ENCODE measurements at regions not wholly inside any gene's neighbourhood (a gene's known extent, or its start where the extent isn't known, plus 50 kb on each side); places are given as distances from the start of the nearest gene placed in this dataset.
"Not testable (repeated sequence)": the region's sequence is repeated elsewhere in the genome, so short reads cannot be mapped to it uniquely, and the experiment has no call there.

DNA sequence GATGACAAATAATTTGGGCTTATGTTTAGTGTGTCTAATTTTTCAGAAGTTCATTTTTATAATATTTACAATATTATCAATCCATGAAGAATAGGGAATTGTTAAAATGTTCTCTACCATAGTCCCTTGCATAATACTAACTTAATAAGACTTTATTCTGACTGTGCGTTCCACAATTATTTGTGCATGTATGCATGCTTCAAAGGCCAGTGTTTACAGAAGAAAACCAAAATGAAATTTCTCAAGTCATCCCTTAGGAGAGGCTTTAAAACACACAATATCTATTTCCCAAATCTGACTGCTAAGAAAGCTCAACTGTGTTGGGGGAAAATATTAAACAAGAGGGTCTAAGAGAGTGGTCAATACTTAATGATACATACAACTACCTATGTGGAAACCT lies 226.3 kb upstream of the ANKRD50 start:
- no peak for TF ChIP-seq JUND (IDR thresholded peaks at IDR 0.05; ENCODE audit: low read depth)
- DNase-seq (ENCODE audit: low read depth in 1 of 2, low spot score in 1 of 2), result no peak
- in situ Hi-C loops (cut with HindIII; ENCODE audit: low pct_unique_long_range_greater_than_20kb, low sequenced_read_pairs), result no loop called here

GRCh38 chr4:124937993-124938392 lies 225.5 kb upstream of the ANKRD50 start:
- DNase-seq (ENCODE audit: low read depth in 1 of 2, low spot score in 1 of 2), result no peak
- TF ChIP-seq JUND (IDR thresholded peaks at IDR 0.05; ENCODE audit: low read depth), result no peak
- in situ Hi-C loops (cut with HindIII; ENCODE audit: low pct_unique_long_range_greater_than_20kb, low sequenced_read_pairs), result no loop called here

DNA sequence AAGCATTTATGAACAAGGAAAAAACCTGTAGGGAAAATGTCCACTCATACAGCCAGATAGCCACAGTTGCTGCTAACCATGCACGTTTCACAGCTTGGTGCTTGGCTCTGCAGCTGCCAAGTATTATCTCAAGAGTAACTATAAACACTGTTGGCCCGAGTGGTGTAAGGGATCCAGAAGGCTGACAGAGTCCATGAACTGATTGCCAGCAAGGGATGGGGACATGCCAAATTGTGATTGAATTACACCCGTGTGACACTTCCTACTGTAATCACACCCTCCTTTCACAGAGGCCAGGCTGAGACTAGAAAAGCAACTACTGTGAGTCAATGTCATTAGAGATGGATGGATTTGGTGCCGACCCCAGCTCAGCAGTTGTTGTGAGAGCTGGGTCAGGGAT lies 223.9 kb upstream of the ANKRD50 start:
- in situ Hi-C loops (cut with HindIII; ENCODE audit: low pct_unique_long_range_greater_than_20kb, low sequenced_read_pairs), result no loop called here
- DNase-seq (ENCODE audit: low read depth in 1 of 2, low spot score in 1 of 2), result no peak
- TF ChIP-seq JUND (IDR thresholded peaks at IDR 0.05; ENCODE audit: low read depth), result no peak

DNA sequence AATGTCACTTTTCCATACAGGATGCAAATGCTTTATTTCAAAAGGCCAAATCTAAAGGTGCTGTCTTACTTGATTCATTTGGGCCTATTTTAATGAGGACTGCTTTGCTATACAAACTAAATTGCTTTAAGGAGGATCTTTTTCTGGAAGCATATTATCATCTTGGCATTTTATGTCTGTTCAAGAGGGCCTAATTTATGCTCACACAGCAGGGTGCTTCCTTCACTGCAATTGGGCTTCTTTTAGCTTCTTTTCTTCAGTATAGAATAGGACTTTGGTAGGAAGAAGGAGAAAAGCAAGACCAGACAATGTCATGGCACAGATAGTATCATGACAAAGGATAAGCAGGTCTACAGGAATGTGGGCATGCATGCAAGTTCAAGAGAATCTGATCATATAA lies 222.4 kb upstream of the ANKRD50 start:
- no peak for TF ChIP-seq JUND (IDR thresholded peaks at IDR 0.05; ENCODE audit: low read depth)
- DNase-seq (ENCODE audit: low read depth in 1 of 2, low spot score in 1 of 2), result no peak
- in situ Hi-C loops (cut with HindIII; ENCODE audit: low pct_unique_long_range_greater_than_20kb, low sequenced_read_pairs), result no loop called here

DNA sequence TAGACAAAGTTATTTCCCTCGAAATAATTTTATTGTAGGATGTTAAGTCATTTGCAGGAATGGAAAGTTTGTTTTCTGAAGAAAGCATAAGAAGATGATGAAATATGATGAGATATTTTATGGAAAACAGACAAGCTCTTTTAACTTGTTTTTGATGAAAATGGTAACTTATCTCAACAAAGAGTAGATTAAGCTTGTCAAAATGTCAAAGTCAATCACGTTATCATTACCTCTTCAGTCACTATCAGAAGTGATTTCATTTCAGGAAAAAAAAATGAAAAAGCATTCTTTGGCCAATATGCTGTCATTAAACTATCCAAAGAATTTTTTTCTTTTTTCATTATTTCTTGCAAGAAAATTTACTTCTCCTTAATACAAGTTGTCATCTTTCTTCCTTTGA lies 221.0 kb upstream of the ANKRD50 start:
- no peak for DNase-seq (ENCODE audit: low read depth in 1 of 2, low spot score in 1 of 2)
- in situ Hi-C loops (cut with HindIII; ENCODE audit: low pct_unique_long_range_greater_than_20kb, low sequenced_read_pairs), result no loop called here
- no peak for TF ChIP-seq JUND (IDR thresholded peaks at IDR 0.05; ENCODE audit: low read depth)

GRCh38 chr4:124932447-124932846 lies 219.9 kb upstream of the ANKRD50 start:
- no peak for TF ChIP-seq JUND (IDR thresholded peaks at IDR 0.05; ENCODE audit: low read depth)
- DNase-seq (ENCODE audit: low read depth in 1 of 2, low spot score in 1 of 2), result no peak
- in situ Hi-C loops (cut with HindIII; ENCODE audit: low pct_unique_long_range_greater_than_20kb, low sequenced_read_pairs), result no loop called here

- in situ Hi-C loops (cut with HindIII; ENCODE audit: low pct_unique_long_range_greater_than_20kb, low sequenced_read_pairs), result no loop called here
- DNase-seq (ENCODE audit: low read depth in 1 of 2, low spot score in 1 of 2), result no peak
- no peak for TF ChIP-seq JUND (IDR thresholded peaks at IDR 0.05; ENCODE audit: low read depth)
Measured at GRCh38 chr4:124931050-124931449, 218.5 kb upstream of the ANKRD50 start.

DNA sequence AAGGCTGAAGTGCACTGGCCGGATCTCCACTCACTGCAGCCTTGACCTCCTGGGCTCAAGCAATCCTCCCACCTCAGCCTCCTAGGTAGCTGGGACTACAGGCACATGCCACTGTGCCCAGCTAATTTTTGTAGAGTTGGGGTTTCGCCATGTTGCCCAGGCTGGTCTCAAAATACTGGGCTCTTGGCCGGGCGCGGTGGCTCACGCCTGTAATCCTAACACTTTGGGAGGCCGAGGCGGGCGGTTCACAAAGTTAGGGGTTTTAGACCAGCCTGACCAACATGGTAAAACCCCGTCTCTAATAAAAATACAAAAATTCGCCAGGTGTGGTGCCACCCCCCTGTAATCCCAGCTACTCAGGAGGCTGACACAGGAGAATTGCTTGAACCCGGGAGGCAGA lies 210.2 kb upstream of the ANKRD50 start:
- DNase-seq (ENCODE audit: low read depth in 1 of 2, low spot score in 1 of 2); in situ Hi-C loops (cut with HindIII; ENCODE audit: low pct_unique_long_range_greater_than_20kb, low sequenced_read_pairs): not testable (repeated sequence)

GRCh38 chr4:124918559-124919122 lies 206.1 kb upstream of the ANKRD50 start:
- DNase-seq (ENCODE audit: low read depth in 1 of 2, low spot score in 1 of 2), result no peak
- in situ Hi-C loops (cut with HindIII; ENCODE audit: low pct_unique_long_range_greater_than_20kb, low sequenced_read_pairs), result no loop called here

GRCh38 chr4:124915073-124915472 lies 202.5 kb upstream of the ANKRD50 start:
- in situ Hi-C loops (cut with HindIII; ENCODE audit: low pct_unique_long_range_greater_than_20kb, low sequenced_read_pairs), result no loop called here
- no peak for TF ChIP-seq JUND (IDR thresholded peaks at IDR 0.05; ENCODE audit: low read depth)
- DNase-seq (ENCODE audit: low read depth in 1 of 2, low spot score in 1 of 2), result no peak

More at GRCh38 chr4:124918559-124919122, 206.1 kb upstream of the ANKRD50 start:
- TF ChIP-seq JUND (IDR thresholded peaks at IDR 0.05; ENCODE audit: low read depth), result no peak

- no peak for DNase-seq (ENCODE audit: low read depth in 1 of 2, low spot score in 1 of 2)
- in situ Hi-C loops (cut with HindIII; ENCODE audit: low pct_unique_long_range_greater_than_20kb, low sequenced_read_pairs), result no loop called here
- no peak for TF ChIP-seq JUND (IDR thresholded peaks at IDR 0.05; ENCODE audit: low read depth)
Measured at GRCh38 chr4:124913237-124913636, 200.7 kb upstream of the ANKRD50 start.

GRCh38 chr4:124910327-124910726 lies 197.8 kb upstream of the ANKRD50 start:
- TF ChIP-seq JUND (IDR thresholded peaks at IDR 0.05; ENCODE audit: low read depth), result no peak
- in situ Hi-C loops (cut with HindIII; ENCODE audit: low pct_unique_long_range_greater_than_20kb, low sequenced_read_pairs), result no loop called here
- no peak for DNase-seq (ENCODE audit: low read depth in 1 of 2, low spot score in 1 of 2)

- no peak for TF ChIP-seq JUND (IDR thresholded peaks at IDR 0.05; ENCODE audit: low read depth)
- no peak for DNase-seq (ENCODE audit: low read depth in 1 of 2, low spot score in 1 of 2)
- in situ Hi-C loops (cut with HindIII; ENCODE audit: low pct_unique_long_range_greater_than_20kb, low sequenced_read_pairs), result no loop called here
Measured at GRCh38 chr4:124907881-124908280, 195.3 kb upstream of the ANKRD50 start.

DNA sequence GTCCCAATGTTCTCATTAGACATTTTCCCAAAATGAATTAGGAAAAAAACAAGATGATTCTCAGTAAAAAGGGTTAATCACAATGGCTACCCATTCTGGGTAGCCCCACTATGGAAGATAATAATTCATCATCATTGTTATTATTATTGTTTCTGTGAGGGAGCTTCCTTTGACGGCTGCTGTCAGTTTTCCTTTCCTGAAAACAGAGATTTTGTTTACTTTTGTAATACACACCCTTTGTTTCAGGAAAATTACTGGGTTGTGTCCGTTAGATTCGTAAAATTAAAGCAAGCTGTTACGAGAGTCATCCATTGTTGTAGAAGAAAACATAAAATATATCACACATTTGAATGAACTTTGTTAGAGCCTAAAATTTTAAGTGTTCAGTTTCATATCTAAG lies 192.9 kb upstream of the ANKRD50 start:
- in situ Hi-C loops (cut with HindIII; ENCODE audit: low pct_unique_long_range_greater_than_20kb, low sequenced_read_pairs), result no loop called here
- DNase-seq (ENCODE audit: low read depth in 1 of 2, low spot score in 1 of 2), result no peak
- no peak for TF ChIP-seq JUND (IDR thresholded peaks at IDR 0.05; ENCODE audit: low read depth)

Data from T47D (cell line).